ENCODE measurements at regions not wholly inside any gene's neighbourhood (a gene's known extent, or its start where the extent isn't known, plus 50 kb on each side); places are given as distances from the start of the nearest gene placed in this dataset.

- TF ChIP-seq CTCF (IDR thresholded peaks at IDR 0.05) (no peak), IRF3 (IDR thresholded peaks at IDR 0.05; ENCODE audit: low read depth, low read length) (no peak), NRF1 (IDR thresholded peaks at IDR 0.05; ENCODE audit: low read depth, low read length) (no peak), GABPA (IDR thresholded peaks at IDR 0.05; ENCODE audit: low read depth) (no peak), POLR2AphosphoS5 (IDR thresholded peaks at IDR 0.05; ENCODE audit: low read depth, low read length) (no peak), PBX3 (IDR thresholded peaks at IDR 0.05) (no peak), RCOR1 (IDR thresholded peaks at IDR 0.05; ENCODE audit: low read length) (no peak)
These were observed 234.0 kb upstream of the ZNF32 start for GRCh38 chr10:43882711-43883110.
